LoVo (cell line): ENCODE measurements at regions not wholly inside any gene's neighbourhood (a gene's known extent, or its start where the extent isn't known, plus 50 kb on each side); places are given as distances from the start of the nearest gene placed in this dataset.

Experiments
- DNase-seq: peaks from one replicate; pipeline ENCODE4 v3.0.0-alpha.2; 2016; ENCODE audit warnings: low spot score

DNA sequence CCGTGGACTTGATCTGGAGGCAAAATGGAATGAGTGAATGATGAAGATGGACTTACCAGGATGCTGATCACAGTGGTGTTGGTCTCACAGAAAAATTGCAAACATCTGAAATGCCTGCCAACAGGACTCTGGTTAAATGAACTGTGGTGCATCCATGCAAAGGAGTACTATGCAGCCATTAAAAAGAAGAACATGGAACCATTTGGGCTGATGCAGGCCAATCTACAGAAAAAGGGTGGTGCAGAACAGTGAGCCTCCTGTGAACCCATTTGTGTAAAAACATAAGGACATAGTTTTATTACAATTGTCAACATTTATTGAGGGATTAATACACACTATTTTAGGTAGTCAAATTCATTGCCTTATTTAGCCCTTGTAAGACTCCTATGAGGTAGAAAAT lies 111.9 kb downstream of the MN1 start:
- DNase-seq = no peak

DNA sequence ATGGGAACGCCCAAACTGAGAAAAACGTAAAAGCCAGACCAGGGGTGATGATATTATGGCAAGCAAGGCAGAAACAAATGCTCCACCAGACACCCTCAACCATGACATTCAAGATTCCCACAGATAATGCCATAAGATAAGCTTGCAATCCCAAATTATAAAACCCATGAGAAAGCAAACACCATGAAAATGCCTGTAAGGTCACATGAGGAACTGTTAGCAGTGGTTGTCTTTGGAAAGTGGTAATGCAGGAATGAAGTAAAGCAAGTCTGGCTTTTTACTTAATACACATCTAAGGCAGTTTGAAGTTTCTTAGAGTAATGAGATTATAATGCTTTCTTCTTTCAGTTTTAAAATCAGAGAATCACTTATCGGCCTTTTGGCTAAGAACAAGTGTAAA lies 111.0 kb downstream of the MN1 start:
- no peak for DNase-seq

GRCh38 chr22:27692243-27692642 lies 109.3 kb downstream of the MN1 start:
- no peak for DNase-seq

DNA sequence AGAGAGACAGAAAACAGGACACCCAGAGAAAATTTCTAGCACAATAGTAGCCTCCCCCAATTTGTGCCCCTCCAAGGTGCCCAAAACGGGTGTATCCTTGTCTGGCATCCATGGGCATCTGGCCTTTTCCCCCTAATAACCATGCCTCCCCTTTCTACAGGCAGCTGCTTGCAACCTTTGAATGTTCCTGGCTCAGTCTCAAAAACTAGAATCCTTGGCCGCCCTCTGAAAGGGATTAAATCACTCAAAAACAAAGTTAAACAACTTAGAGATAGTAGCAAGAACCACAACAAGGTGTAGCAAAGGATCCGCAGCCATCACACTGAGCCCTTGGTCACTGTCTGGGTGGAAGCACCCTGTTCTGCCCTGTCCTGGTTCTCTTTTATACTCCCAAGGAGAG lies 105.6 kb downstream of the MN1 start:
- no peak for DNase-seq

- no peak for DNase-seq
Measured at GRCh38 chr22:27697888-27698287, 103.7 kb downstream of the MN1 start.
